ENCODE measurements at regions not wholly inside any gene's neighbourhood (a gene's known extent, or its start where the extent isn't known, plus 50 kb on each side); places are given as distances from the start of the nearest gene placed in this dataset.

- no peak for DNase-seq (ENCODE audit: low spot score)
- TF ChIP-seq CTCF (IDR thresholded peaks at IDR 0.05; ENCODE audit: extremely low read depth, missing control alignments), result no peak
These were observed 130.0 kb upstream of the AHR start for GRCh38 chr7:17168416-17168815.

DNA sequence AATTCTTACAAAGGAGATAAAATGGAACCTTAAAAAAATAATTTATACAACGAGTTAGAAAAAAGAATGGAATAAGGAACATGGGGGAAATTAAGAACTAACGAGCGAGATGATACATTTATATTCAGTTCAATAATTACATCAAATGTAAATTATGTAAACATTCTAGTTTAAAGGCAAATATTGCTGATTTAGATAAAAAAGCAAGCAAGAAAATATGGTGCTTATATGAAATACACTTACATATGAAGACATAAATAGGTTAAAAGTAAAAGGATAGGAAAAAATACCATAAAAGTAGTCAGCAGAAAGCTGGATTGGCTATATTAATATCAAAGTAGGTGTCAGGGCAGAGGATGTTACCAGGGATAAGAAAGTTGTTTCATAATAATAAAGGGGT is 127.0 kb upstream of the AHR start:
- TF ChIP-seq CTCF (IDR thresholded peaks at IDR 0.05; ENCODE audit: extremely low read depth, missing control alignments), result no peak
- DNase-seq (ENCODE audit: low spot score), result no peak

DNA sequence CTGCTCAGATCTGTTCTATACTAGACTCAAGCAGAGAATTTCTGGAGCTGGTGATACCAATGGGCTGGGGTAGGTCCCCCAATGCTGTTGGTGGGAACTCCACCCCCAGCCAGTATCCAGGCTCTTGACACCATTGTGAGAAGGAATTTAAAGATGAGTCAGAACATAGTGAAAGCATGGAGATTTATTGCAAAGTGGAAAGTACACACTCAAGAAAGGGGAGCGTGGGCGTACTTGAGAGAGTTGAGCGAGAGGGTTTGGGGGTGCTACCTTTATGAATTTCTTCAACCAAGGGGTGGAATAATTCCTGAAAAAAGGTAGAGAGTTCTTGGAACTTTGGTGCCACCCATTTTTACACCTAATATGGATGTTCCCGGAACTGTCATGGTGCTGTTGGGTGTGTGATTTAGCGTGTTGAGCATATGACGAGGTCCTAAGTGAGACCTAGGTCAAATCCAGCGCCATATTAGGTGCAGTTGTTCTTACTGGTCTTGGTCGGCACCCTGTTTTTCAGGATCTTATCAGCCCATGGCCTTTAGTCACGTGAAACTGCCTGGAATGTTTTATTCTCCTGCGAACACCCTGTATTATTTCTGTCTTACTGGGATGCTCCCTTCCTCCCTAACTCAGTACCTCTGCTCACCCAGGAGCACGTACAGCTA is 122.0 kb upstream of the AHR start:
- no peak for DNase-seq (ENCODE audit: low spot score)
- no peak for TF ChIP-seq CTCF (IDR thresholded peaks at IDR 0.05; ENCODE audit: extremely low read depth, missing control alignments)

DNA sequence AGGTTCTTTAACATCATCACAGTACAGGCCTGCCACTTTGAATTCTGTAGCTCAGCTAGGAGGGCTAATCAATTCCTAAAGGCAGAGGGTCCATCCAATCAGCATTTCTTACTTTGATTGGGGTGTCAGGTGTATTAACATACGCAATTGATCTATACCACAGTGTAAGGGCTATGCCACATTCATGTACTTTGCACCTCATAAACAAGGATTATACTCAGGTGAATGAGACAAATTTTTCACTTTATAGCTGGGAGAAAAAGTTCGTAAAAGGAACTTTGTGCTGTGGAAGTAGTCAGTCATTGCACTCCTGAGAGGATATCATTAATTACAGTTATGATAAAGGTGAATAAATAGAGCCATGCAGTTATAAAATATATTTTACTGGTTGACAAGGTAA is 119.9 kb upstream of the AHR start:
- no peak for TF ChIP-seq CTCF (IDR thresholded peaks at IDR 0.05; ENCODE audit: extremely low read depth, missing control alignments)

DNA sequence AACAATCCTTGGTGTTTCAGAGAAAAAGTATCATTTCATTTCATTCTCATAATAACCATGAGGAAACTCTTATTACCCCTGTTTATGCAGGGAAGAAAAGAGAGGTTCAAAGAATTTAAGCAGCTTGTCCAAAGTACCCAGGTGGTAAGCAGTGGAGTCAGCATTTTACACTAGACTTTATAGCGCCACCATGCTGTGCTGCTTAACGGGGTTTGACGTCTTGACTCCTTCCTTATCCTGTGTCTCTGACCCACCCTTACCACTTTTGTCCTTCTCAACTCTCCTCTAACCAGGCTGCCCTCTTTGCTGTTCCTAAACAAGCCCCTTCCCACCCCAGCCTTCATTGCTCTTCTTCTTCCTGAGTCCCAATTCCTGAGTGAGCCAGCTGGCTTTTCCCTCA is 117.0 kb upstream of the AHR start:
- DNase-seq (ENCODE audit: low spot score), result no peak
- no peak for TF ChIP-seq CTCF (IDR thresholded peaks at IDR 0.05; ENCODE audit: extremely low read depth, missing control alignments)

More for the DNA sequence above, 119.9 kb upstream of the AHR start:
- no peak for DNase-seq (ENCODE audit: low spot score)

DNA sequence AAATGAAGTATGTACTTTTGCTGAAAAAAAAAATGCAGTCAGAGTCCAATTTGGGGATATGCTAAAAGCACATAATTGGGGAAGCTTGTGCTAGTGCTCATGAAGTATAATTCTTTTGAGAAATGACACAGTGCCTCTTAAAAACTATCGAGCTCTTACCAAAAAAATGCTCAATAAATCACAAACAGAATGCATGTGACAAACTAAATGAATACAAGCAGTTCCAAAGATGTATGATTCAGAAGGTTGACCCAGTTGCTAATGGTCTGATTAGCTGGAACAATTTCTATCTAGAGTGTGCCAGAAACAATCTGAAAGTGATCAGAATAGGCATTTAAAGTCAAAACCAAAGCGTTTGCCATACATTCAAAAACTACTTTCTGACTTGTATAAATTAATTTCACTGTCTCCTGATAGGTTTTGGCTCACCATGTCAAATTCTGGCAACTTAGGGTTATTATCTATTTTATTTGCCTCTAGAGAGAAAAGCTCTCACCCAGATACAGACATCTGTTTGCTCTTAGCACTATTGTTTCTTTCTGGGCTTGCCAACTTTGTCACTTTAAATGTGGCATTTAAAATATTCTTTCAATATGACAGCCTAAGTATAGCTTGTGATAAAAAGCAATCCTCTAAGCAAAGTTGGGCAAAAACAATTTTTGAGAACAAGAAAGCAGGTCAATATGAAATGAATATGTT is 114.7 kb upstream of the AHR start:
- no peak for TF ChIP-seq CTCF (IDR thresholded peaks at IDR 0.05; ENCODE audit: extremely low read depth, missing control alignments)
- no peak for DNase-seq (ENCODE audit: low spot score)

DNA sequence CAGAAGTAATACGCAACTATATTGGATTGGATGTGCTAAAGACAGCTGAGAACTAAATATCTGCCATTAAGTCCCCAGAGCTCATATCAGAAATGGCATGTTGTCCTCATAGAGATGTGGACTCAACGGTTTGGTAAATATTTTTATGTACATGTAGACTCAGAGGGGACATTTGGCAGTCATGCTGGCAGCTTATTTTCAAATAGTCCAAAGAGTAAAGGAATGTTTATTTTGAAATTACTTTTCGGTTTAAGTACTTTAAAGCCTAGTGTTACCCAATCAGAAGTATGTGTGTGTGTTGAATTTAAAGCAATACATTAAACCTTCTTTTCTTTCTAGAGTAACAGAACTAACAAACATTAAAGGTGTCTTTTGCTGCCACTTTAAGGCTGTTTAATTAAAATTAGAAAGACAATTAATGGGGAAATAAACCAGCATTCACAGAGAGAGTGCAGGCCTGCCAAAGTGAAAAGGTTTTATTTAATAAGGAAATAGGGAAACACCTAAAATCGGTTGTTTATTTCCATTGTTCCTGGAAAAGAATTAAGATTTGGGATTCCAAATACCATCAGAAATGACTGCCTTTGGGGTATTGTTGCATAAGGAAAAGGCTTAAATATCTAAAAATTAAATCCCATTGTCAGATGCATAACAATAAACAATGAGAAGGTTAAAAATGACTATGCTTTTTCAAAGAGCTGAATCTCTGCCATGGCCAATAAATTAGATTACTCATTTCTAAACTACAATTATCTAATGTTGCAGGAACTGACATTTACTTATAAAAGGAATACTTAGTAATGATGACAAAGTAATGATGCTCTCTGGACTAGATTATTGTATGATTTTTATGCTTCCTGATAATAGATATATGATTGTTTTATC is 113.4 kb upstream of the AHR start:
- no peak for TF ChIP-seq CTCF (IDR thresholded peaks at IDR 0.05; ENCODE audit: extremely low read depth, missing control alignments)

More for the DNA sequence above, 113.4 kb upstream of the AHR start:
- no peak for DNase-seq (ENCODE audit: low spot score)

Data from GM20000 (cell line).